ENCODE measurements at regions not wholly inside any gene's neighbourhood (a gene's known extent, or its start where the extent isn't known, plus 50 kb on each side); places are given as distances from the start of the nearest gene placed in this dataset.

DNA sequence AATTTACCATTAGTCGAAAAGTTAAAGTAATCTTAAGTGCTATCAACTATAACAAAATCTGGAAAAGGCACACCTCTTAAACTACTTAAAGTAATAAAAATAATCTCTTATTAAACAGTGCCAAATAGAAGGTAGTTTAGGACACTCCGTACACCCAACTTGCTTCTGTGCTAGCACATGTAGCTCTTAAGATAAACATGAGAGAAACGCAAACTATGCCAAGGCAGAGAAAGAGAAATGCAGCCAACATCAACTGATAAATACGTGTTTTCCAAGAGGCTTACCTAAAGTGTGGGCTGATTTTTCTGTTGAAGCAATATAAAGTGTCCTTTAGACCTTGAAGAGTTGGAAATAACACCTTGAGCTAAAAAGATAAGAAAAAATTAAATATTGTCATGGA is 480.6 kb upstream of the DAB2 start:
- no peak for FAIRE-seq
- no peak for DNase-seq (ENCODE audit: insufficient read length, low spot score)
- TF ChIP-seq POLR2A (IDR thresholded peaks at IDR 0.05; ENCODE audit: low read depth, low read length) (no peak), POLR2AphosphoS5 (IDR thresholded peaks at IDR 0.05; ENCODE audit: low read depth, low read length) (no peak), POU2F2 (IDR thresholded peaks at IDR 0.05; ENCODE audit: low read depth, low read length) (no peak), PAX5 (IDR thresholded peaks at IDR 0.05; ENCODE audit: insufficient read depth, low read length, severe bottlenecking) (no peak), SPI1 (IDR thresholded peaks at IDR 0.05; ENCODE audit: low read depth, low read length) (no peak), TAF1 (IDR thresholded peaks at IDR 0.05; ENCODE audit: low read depth, low read length) (no peak)

DNA sequence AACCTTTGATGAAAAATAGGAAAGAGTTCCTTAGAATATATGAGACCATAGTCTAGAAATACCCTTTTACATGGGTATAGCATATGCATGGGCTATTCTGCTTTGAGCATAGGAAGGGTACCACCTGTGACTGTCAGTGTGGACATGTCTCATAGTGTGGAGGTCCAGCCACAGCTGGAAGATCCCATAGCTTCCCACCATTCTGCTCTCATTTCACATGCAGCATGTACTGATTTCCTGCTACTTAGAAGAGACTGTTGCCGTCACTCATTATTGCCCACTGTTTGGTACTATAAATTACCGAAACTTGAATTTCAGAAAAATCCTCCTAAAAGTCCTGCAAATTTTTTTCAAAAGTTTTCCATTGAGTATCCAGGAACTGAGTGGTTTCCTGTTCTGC is 477.8 kb upstream of the DAB2 start:
- FAIRE-seq (no peak), DNase-seq (ENCODE audit: insufficient read length, low spot score) (no peak)
- TF ChIP-seq POU2F2 (IDR thresholded peaks at IDR 0.05; ENCODE audit: low read depth, low read length) (no peak), POLR2A (IDR thresholded peaks at IDR 0.05; ENCODE audit: low read depth, low read length) (no peak), PAX5 (IDR thresholded peaks at IDR 0.05; ENCODE audit: insufficient read depth, low read length, severe bottlenecking) (no peak), TAF1 (IDR thresholded peaks at IDR 0.05; ENCODE audit: low read depth, low read length) (no peak), SPI1 (IDR thresholded peaks at IDR 0.05; ENCODE audit: low read depth, low read length) (no peak), POLR2AphosphoS5 (IDR thresholded peaks at IDR 0.05; ENCODE audit: low read depth, low read length) (no peak)

DNA sequence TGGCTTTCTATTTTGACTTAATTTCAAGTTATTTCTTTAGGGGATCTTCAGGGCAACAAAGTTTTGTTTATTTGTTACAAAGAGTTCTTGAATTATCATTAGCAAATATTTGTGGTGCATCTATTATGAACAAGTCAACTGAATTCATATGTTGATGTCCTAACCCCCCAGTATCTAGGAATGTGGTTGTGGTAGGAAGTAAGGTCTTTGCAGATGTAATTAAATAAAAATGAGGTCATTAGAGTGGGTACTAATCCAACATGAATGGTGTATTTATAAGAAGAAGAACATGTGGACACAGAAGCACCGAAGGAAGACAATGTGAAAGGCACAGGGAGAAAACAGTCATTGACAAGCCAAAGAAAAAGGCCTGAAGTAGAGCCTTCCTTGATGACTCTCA is 474.0 kb upstream of the DAB2 start:
- no peak for TF ChIP-seq POLR2AphosphoS5 (IDR thresholded peaks at IDR 0.05; ENCODE audit: low read depth, low read length)
- FAIRE-seq (no peak), DNase-seq (ENCODE audit: insufficient read length, low spot score) (no peak)

DNA sequence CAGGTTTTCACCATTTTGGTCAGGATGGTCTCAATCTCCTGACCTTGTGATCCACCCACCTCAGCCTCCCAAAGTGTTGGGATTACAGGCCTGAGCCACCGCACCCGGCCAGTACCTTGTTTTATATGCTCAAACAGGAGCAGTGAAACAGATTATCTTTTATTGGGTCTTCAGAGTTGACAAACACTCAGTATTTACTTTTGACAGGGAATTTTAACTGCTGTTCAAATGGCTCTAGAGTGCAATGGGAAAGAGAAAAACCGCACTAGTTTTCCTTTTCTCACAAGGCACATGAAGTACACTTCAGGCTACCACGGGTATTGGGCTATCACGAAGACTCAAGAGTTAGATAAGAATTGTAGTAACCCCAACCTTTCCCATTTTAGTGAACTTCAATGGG is 471.9 kb upstream of the DAB2 start:
- TF ChIP-seq POLR2AphosphoS5 (IDR thresholded peaks at IDR 0.05; ENCODE audit: low read depth, low read length): no peak
- TF ChIP-seq PAX5 (IDR thresholded peaks at IDR 0.05; ENCODE audit: insufficient read depth, low read length, severe bottlenecking): no peak
- no peak for TF ChIP-seq POU2F2 (IDR thresholded peaks at IDR 0.05; ENCODE audit: low read depth, low read length)
- no peak for TF ChIP-seq POLR2A (IDR thresholded peaks at IDR 0.05; ENCODE audit: low read depth, low read length)
- no peak for TF ChIP-seq TAF1 (IDR thresholded peaks at IDR 0.05; ENCODE audit: low read depth, low read length)
- no peak for TF ChIP-seq SPI1 (IDR thresholded peaks at IDR 0.05; ENCODE audit: low read depth, low read length)

DNA sequence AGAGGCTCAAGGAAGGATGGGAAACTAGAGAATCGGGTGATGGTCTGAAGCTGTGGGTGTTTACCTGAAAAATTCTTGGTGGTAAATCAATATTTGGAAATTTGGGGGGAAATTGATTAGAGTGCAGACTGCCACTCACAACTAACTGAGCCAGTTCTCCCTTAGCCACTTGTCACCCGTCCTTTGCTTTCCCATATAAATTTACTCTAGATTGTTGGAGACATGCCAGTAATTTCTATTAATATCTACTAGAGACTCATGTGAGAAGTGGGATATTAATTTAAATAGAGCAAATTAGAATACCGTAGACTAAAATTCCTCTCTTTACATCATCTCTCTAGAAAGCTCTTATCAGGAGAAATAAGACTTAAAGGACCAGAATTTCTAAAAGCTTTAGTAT is 471.3 kb upstream of the DAB2 start:
- TF ChIP-seq POU2F2 (IDR thresholded peaks at IDR 0.05; ENCODE audit: low read depth, low read length) (no peak), PAX5 (IDR thresholded peaks at IDR 0.05; ENCODE audit: insufficient read depth, low read length, severe bottlenecking) (no peak), SPI1 (IDR thresholded peaks at IDR 0.05; ENCODE audit: low read depth, low read length) (no peak), POLR2A (IDR thresholded peaks at IDR 0.05; ENCODE audit: low read depth, low read length) (no peak), TAF1 (IDR thresholded peaks at IDR 0.05; ENCODE audit: low read depth, low read length) (no peak), POLR2AphosphoS5 (IDR thresholded peaks at IDR 0.05; ENCODE audit: low read depth, low read length) (no peak)
- FAIRE-seq (no peak), DNase-seq (ENCODE audit: insufficient read length, low spot score) (no peak)

More for the DNA sequence above, 471.9 kb upstream of the DAB2 start:
- DNase-seq (ENCODE audit: insufficient read length, low spot score) (no peak), FAIRE-seq (no peak)

DNA sequence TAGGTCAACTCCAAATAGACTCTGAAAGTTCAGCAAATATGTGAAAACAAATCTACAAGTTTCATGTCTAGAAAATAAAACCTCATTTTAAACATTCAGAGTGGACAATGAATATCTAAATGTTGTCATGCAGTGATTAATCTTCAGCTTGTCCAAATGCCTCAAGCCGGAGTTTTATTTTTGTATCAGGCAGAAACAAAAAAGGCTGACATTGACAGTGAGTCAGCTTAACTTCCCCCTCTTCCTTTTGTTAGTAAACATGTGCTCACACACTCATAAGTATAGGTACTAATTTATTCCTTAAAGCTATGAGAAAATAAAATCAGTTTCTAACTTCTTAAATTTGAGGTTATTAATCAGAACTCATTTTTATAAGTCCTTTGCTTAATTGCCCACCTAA is 467.9 kb upstream of the DAB2 start:
- FAIRE-seq (no peak), DNase-seq (ENCODE audit: insufficient read length, low spot score) (no peak)
- TF ChIP-seq SPI1 (IDR thresholded peaks at IDR 0.05; ENCODE audit: low read depth, low read length) (no peak), POLR2AphosphoS5 (IDR thresholded peaks at IDR 0.05; ENCODE audit: low read depth, low read length) (no peak), POLR2A (IDR thresholded peaks at IDR 0.05; ENCODE audit: low read depth, low read length) (no peak), TAF1 (IDR thresholded peaks at IDR 0.05; ENCODE audit: low read depth, low read length) (no peak), POU2F2 (IDR thresholded peaks at IDR 0.05; ENCODE audit: low read depth, low read length) (no peak), PAX5 (IDR thresholded peaks at IDR 0.05; ENCODE audit: insufficient read depth, low read length, severe bottlenecking) (no peak)

DNA sequence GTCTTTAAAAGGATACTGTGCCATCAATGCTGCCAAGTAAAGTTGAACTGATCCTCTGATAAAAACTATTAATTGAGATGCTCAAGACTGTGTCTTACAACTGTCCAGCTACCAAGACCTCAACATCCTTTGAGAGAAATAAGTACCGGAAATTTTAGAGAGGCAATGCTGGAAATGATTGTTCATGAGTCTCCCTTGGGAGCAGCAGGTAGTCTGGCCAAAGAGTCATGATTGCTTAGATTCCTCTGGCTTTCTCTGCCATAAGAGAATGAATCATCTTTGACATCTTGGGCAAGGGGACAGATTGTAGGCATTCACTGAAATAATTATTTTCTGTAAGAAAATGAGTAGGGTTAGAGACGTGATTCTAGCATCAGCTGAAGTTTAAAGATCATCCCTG is 466.6 kb upstream of the DAB2 start:
- TF ChIP-seq POU2F2 (IDR thresholded peaks at IDR 0.05; ENCODE audit: low read depth, low read length): no peak
- TF ChIP-seq POLR2A (IDR thresholded peaks at IDR 0.05; ENCODE audit: low read depth, low read length): no peak
- no peak for TF ChIP-seq SPI1 (IDR thresholded peaks at IDR 0.05; ENCODE audit: low read depth, low read length)
- no peak for TF ChIP-seq POLR2AphosphoS5 (IDR thresholded peaks at IDR 0.05; ENCODE audit: low read depth, low read length)
- FAIRE-seq (no peak), DNase-seq (ENCODE audit: insufficient read length, low spot score) (no peak)

DNA sequence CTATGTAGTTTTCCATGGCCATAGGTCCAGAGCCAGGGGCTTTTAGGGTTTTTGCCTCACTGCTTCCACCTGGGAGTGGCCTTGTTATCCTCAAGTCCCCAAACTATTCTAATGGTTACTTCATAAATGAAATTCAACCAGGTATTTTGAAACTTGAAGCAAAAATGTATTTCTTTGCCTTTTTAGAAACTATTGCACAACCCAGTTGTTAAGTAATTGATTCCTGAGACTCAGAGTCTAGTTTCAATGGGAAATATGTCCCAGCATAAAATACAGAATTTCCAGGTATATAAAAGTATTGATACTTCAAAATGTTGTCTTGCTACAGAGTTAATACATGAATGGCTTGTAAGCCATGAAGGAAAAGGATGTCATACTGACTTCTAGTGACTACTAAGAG is 456.2 kb upstream of the DAB2 start:
- DNase-seq (ENCODE audit: insufficient read length, low spot score) (no peak), FAIRE-seq (no peak)
- TF ChIP-seq POLR2A (IDR thresholded peaks at IDR 0.05; ENCODE audit: low read depth, low read length) (no peak), SPI1 (IDR thresholded peaks at IDR 0.05; ENCODE audit: low read depth, low read length) (no peak), POLR2AphosphoS5 (IDR thresholded peaks at IDR 0.05; ENCODE audit: low read depth, low read length) (no peak), POU2F2 (IDR thresholded peaks at IDR 0.05; ENCODE audit: low read depth, low read length) (no peak), TAF1 (IDR thresholded peaks at IDR 0.05; ENCODE audit: low read depth, low read length) (no peak), PAX5 (IDR thresholded peaks at IDR 0.05; ENCODE audit: insufficient read depth, low read length, severe bottlenecking) (no peak)

DNA sequence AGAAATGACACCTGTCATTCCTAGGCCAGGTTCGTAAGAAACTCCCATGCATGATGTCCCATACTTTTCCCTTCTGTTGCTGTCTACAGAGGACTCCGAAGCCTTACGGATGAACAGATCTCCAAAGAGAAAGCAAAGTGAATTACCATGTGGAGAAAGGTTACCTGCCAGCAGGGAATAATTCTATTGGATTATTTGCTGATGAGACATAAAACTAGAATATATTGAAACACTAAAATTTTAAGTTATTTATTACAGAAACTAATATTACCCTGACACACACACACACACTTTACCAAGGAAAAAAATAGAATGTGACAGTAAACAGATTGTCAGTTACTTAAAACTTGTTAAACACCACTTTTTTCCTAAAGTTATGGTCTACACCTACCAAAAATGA is 452.7 kb upstream of the DAB2 start:
- no peak for DNase-seq (ENCODE audit: insufficient read length, low spot score)
- TF ChIP-seq POLR2AphosphoS5 (IDR thresholded peaks at IDR 0.05; ENCODE audit: low read depth, low read length): no peak
- TF ChIP-seq POLR2A (IDR thresholded peaks at IDR 0.05; ENCODE audit: low read depth, low read length): no peak
- TF ChIP-seq SPI1 (IDR thresholded peaks at IDR 0.05; ENCODE audit: low read depth, low read length): no peak
- no peak for TF ChIP-seq PAX5 (IDR thresholded peaks at IDR 0.05; ENCODE audit: insufficient read depth, low read length, severe bottlenecking)
- TF ChIP-seq POU2F2 (IDR thresholded peaks at IDR 0.05; ENCODE audit: low read depth, low read length): no peak
- TF ChIP-seq TAF1 (IDR thresholded peaks at IDR 0.05; ENCODE audit: low read depth, low read length): no peak
- no peak for FAIRE-seq

DNA sequence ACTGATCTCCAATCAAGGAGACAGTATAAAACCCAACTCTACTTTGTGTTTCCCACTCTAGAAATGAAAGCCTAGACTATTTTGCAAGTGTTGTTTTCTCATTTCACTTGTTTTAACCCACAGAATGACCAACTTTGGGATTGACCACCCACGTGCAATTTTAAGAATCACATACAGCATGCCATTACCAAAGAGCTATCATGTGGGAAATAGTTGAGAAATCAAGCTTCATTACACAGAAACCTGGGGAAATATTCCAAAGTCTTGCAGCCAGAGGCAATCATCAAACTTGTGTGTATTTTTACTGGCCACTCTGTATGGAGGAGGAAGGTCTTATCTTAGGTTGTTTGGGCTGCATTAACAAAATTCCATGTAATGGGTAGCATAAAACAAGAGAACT is 451.4 kb upstream of the DAB2 start:
- DNase-seq (ENCODE audit: insufficient read length, low spot score) (no peak), FAIRE-seq (no peak)
- TF ChIP-seq PAX5 (IDR thresholded peaks at IDR 0.05; ENCODE audit: insufficient read depth, low read length, severe bottlenecking) (no peak), TAF1 (IDR thresholded peaks at IDR 0.05; ENCODE audit: low read depth, low read length) (no peak), POLR2A (IDR thresholded peaks at IDR 0.05; ENCODE audit: low read depth, low read length) (no peak), POU2F2 (IDR thresholded peaks at IDR 0.05; ENCODE audit: low read depth, low read length) (no peak), POLR2AphosphoS5 (IDR thresholded peaks at IDR 0.05; ENCODE audit: low read depth, low read length) (no peak), SPI1 (IDR thresholded peaks at IDR 0.05; ENCODE audit: low read depth, low read length) (no peak)

All from GM12891 (cell line).